ENCODE measurements at regions not wholly inside any gene's neighbourhood (a gene's known extent, or its start where the extent isn't known, plus 50 kb on each side); places are given as distances from the start of the nearest gene placed in this dataset.

- CTCF ChIA-PET: interaction anchor here (0.8 to 0.9 kb wide), 2 partner anchors 84 to 406 kb away, joined by 3 to 4 read pairs; no protein-coding TSS in a partner anchor
- no peak overlapping the region for H3K27ac ChIP-seq (ENCODE audit: extremely low read depth, low read depth, low read length)
- no peaks in the 10 kb centered on the region for H3K9me3 ChIP-seq (ENCODE audit: control insufficient read depth, insufficient read depth, low read depth, low read length)
- no peaks in the 10 kb centered on the region for H3K4me1 ChIP-seq (ENCODE audit: control insufficient read depth, insufficient read depth, low read length)
- TF ChIP-seq ZNF48 (tag by site-specific recombination; IDR thresholded peaks at IDR 0.05) (no peak), KLF16 (tag by site-specific recombination; IDR thresholded peaks at IDR 0.05) (no peak), ZNF274 (IDR thresholded peaks at IDR 0.05; ENCODE audit: low read length) (no peak), ZNF274 (tag by site-specific recombination; IDR thresholded peaks at IDR 0.05; ENCODE audit: borderline replicate concordance) (no peak), YY2 (tag by site-specific recombination; IDR thresholded peaks at IDR 0.05) (no peak), ZEB2 (tag by site-specific recombination; IDR thresholded peaks at IDR 0.05) (no peak), SCRT1 (tag by site-specific recombination; IDR thresholded peaks at IDR 0.05; ENCODE audit: borderline replicate concordance) (no peak), ZNF155 (tag by site-specific recombination; IDR thresholded peaks at IDR 0.05) (no peak), ZNF426 (tag by site-specific recombination; IDR thresholded peaks at IDR 0.05) (no peak), ZNF488 (tag by site-specific recombination; IDR thresholded peaks at IDR 0.05) (no peak), ZNF335 (tag by site-specific recombination; conservative IDR thresholded peaks at IDR 0.05) (no peak), MZF1 (tag by site-specific recombination; IDR thresholded peaks at IDR 0.05; ENCODE audit: borderline replicate concordance) (no peak), ZNF473 (tag by site-specific recombination; IDR thresholded peaks at IDR 0.05) (no peak), ZNF175 (tag by site-specific recombination; IDR thresholded peaks at IDR 0.05) (no peak), ZNF37A (tag by site-specific recombination; IDR thresholded peaks at IDR 0.05) (no peak), ZNF830 (tag by site-specific recombination; IDR thresholded peaks at IDR 0.05; ENCODE audit: low read depth) (no peak)
- POLR2A ChIA-PET: no interaction called here
- H3K4me3 ChIP-seq (ENCODE audit: low read depth, low read length): no peak overlapping the region
- H3K36me3 ChIP-seq (ENCODE audit: control insufficient read depth in 2 of 2, insufficient read depth in 1 of 2, low read length in 2 of 2): no peaks in the 10 kb centered on the region
These were observed 269.3 kb upstream of the PRDM1 start for GRCh38 chr6:105816847-105817246.

- H3K9me3 ChIP-seq (ENCODE audit: control insufficient read depth, insufficient read depth, low read depth, low read length): no peaks in the 10 kb centered on the region
- H3K36me3 ChIP-seq (ENCODE audit: control insufficient read depth in 2 of 2, insufficient read depth in 1 of 2, low read length in 2 of 2): no peaks in the 10 kb centered on the region
- no peaks in the 10 kb centered on the region for H3K4me1 ChIP-seq (ENCODE audit: control insufficient read depth, insufficient read depth, low read length)
- no peak overlapping the region for H3K27ac ChIP-seq (ENCODE audit: extremely low read depth, low read depth, low read length)
- POLR2A ChIA-PET: no interaction called here
- H3K4me3 ChIP-seq (ENCODE audit: low read depth, low read length): no peak overlapping the region
- CTCF ChIA-PET: no interaction called here
- TF ChIP-seq ZNF473 (tag by site-specific recombination; IDR thresholded peaks at IDR 0.05) (no peak), ZNF518A (tag by site-specific recombination; conservative IDR thresholded peaks at IDR 0.05; ENCODE audit: low read depth) (no peak), PRDM2 (tag by site-specific recombination; IDR thresholded peaks at IDR 0.05; ENCODE audit: borderline replicate concordance) (no peak), SCRT1 (tag by site-specific recombination; IDR thresholded peaks at IDR 0.05; ENCODE audit: borderline replicate concordance) (no peak), ZNF184 (tag by site-specific recombination; IDR thresholded peaks at IDR 0.05) (no peak), ZNF2 (tag by site-specific recombination; IDR thresholded peaks at IDR 0.05) (no peak), KLF17 (tag by site-specific recombination; IDR thresholded peaks at IDR 0.05) (no peak), ZNF394 (tag by site-specific recombination; IDR thresholded peaks at IDR 0.05; ENCODE audit: borderline replicate concordance) (no peak)
These were observed 270.2 kb upstream of the PRDM1 start for GRCh38 chr6:105815661-105816555.
